ENCODE measurements at regions not wholly inside any gene's neighbourhood (a gene's known extent, or its start where the extent isn't known, plus 50 kb on each side); places are given as distances from the start of the nearest gene placed in this dataset.
"Not testable (repeated sequence)": the region's sequence is repeated elsewhere in the genome, so short reads cannot be mapped to it uniquely, and the experiment has no call there.

- not testable (repeated sequence) for DNase-seq (ENCODE audit: low spot score)
Observed at GRCh38 chr14:37712476-37712860, 117.0 kb downstream of the TTC6 start.

- no peak for DNase-seq (ENCODE audit: low spot score)
Observed at GRCh38 chr14:37712976-37713431, 117.6 kb downstream of the TTC6 start.

GRCh38 chr14:37720131-37720530, 124.7 kb downstream of the TTC6 start:
- no peak for DNase-seq (ENCODE audit: low spot score)

GRCh38 chr14:37721976-37722659, 126.7 kb downstream of the TTC6 start:
- no peak for DNase-seq (ENCODE audit: low spot score)

GRCh38 chr14:37723515-37723914, 128.1 kb downstream of the TTC6 start:
- no peak for DNase-seq (ENCODE audit: low spot score)

GRCh38 chr14:37726708-37727107, 131.3 kb downstream of the TTC6 start:
- no peak for DNase-seq (ENCODE audit: low spot score)

GRCh38 chr14:37729218-37729617, 133.8 kb downstream of the TTC6 start:
- no peak for DNase-seq (ENCODE audit: low spot score)

GRCh38 chr14:37731094-37731493, 135.7 kb downstream of the TTC6 start:
- DNase-seq (ENCODE audit: low spot score), result no peak

GRCh38 chr14:37745657-37746056, 150.2 kb downstream of the TTC6 start:
- DNase-seq (ENCODE audit: low spot score), result no peak

- DNase-seq (ENCODE audit: low spot score), result no peak
Observed at GRCh38 chr14:37746140-37746832, 150.9 kb downstream of the TTC6 start.

- DNase-seq (ENCODE audit: low spot score), result no peak
Observed at GRCh38 chr14:37753459-37753858, 158.0 kb downstream of the TTC6 start.

- not testable (repeated sequence) for DNase-seq (ENCODE audit: low spot score)
Observed at GRCh38 chr14:37760275-37760674, 164.8 kb downstream of the TTC6 start.

GRCh38 chr14:37763266-37763665, 167.8 kb downstream of the TTC6 start:
- DNase-seq (ENCODE audit: low spot score), result no peak

- DNase-seq (ENCODE audit: low spot score), result not testable (repeated sequence)
Observed at GRCh38 chr14:37772283-37772682, 176.9 kb downstream of the TTC6 start.

GRCh38 chr14:37776791-37777499, 181.5 kb downstream of the TTC6 start:
- no peak for DNase-seq (ENCODE audit: low spot score)

- DNase-seq (ENCODE audit: low spot score), result no peak
Observed at GRCh38 chr14:37778135-37778943, 182.9 kb downstream of the TTC6 start.

- no peak for DNase-seq (ENCODE audit: low spot score)
Observed at GRCh38 chr14:37779480-37779879, 184.1 kb downstream of the TTC6 start.

GRCh38 chr14:37780731-37781130, 185.3 kb downstream of the TTC6 start:
- DNase-seq (ENCODE audit: low spot score), result not testable (repeated sequence)

- not testable (repeated sequence) for DNase-seq (ENCODE audit: low spot score)
Observed at GRCh38 chr14:37784203-37784826, 188.9 kb downstream of the TTC6 start.

- DNase-seq (ENCODE audit: low spot score), result not testable (repeated sequence)
Observed at GRCh38 chr14:37784827-37785223, 189.4 kb downstream of the TTC6 start.

GRCh38 chr14:37785298-37785697, 189.9 kb downstream of the TTC6 start:
- not testable (repeated sequence) for DNase-seq (ENCODE audit: low spot score)

All from SW480 (cell line).